GM12878 (cell line): ENCODE measurements at regions not wholly inside any gene's neighbourhood (a gene's known extent, or its start where the extent isn't known, plus 50 kb on each side); places are given as distances from the start of the nearest gene placed in this dataset.

Experiments
- ATAC-seq: fragments of 200-7000 bp; cut with Tn5 transposase; 3 replicates; pipeline ENCODE4 v1.9.1; 2020; ENCODE audit warnings: mild to moderate bottlenecking, moderate library complexity
- BruUV-seq: library from RNA; stranded (reverse); fragments of 400-500 nt; replicated peaks from 2 replicates; lab custom pipeline; 2021; lab: Mats Ljungman, UMichigan
- CTCF ChIA-PET: fragments of 300-600 bp; sonication (Branson Sonifier 250); formaldehyde crosslinking; extraction: SDS; loops from one replicate; lab custom pipeline; 2021; ENCODE audit warnings: inconsistent platforms; lab: Yijun Ruan, JAX
- POLR2A ChIA-PET: fragments of 350-600 bp; formaldehyde crosslinking; extraction: SDS; loops from one replicate; lab custom pipeline; 2021; ENCODE audit warnings: inconsistent platforms; lab: Charles Lee
- RAD21 ChIA-PET: fragments of 300-600 bp; sonication (Branson Sonifier 250); formaldehyde crosslinking; loops from one replicate; lab custom pipeline; 2023; ENCODE audit warnings: antibody characterized with exemption; ENCODE audit not compliant: unreplicated experiment; lab: Charles Lee
- SMC1A ChIA-PET: fragments of 300-600 bp; sonication (Branson Sonifier 250); formaldehyde crosslinking; loops from one replicate; lab custom pipeline; 2023; ENCODE audit not compliant: unreplicated experiment, uncharacterized antibody; lab: Charles Lee
- DNase-seq: peaks from one replicate; pipeline ENCODE4 v3.0.0-alpha.2; 2011; ENCODE audit warnings: low read depth, low spot score
- FAIRE-seq: peaks from 3 replicates; lab custom pipeline; 2011; peaks lifted over from hg19 to GRCh38; lab: Jason Lieb, UNC
- H2AFZ ChIP-seq: 2 replicates; pipeline ENCODE4 v1.6.0; 2011; ENCODE audit warnings: low read depth, low read length, control low read depth; ENCODE audit not compliant: control insufficient read depth
- H3K27ac ChIP-seq: 2 replicates; pipeline ENCODE4 v1.5.1; 2011; ENCODE audit warnings: control low read depth; ENCODE audit not compliant: control insufficient read depth, insufficient read depth
- H3K27me3 ChIP-seq, 2 experiments: replicated peaks in 1 of 2; 2 replicates each; pipeline versions ENCODE4 v1.6.0 to v1.6.1; 2011; ENCODE audit warnings: low read length in 1 of 2; ENCODE audit not compliant: control insufficient read depth in 2 of 2, insufficient read depth in 2 of 2
- H3K36me3 ChIP-seq, 2 experiments: 2 replicates each; pipeline ENCODE4 v1.5.1; 2011; ENCODE audit warnings: low read length in 1 of 2; ENCODE audit not compliant: control insufficient read depth in 2 of 2, insufficient read depth in 2 of 2
- H3K4me1 ChIP-seq: 2 replicates; pipeline ENCODE4 v1.6.1; 2011; ENCODE audit warnings: mild to moderate bottlenecking, low read length, moderate library complexity, mixed read lengths; ENCODE audit not compliant: control insufficient read depth, insufficient read depth
- H3K4me2 ChIP-seq: 2 replicates; pipeline ENCODE4 v1.6.0; 2011; ENCODE audit warnings: control low read depth; ENCODE audit not compliant: control insufficient read depth, insufficient read depth
- H3K4me3 ChIP-seq: fragments of 200-600 bp; sonication (generic); 2 replicates; pipeline ENCODE4 v1.5.1; 2016
- H3K79me2 ChIP-seq: 2 replicates; pipeline ENCODE4 v1.6.0; 2011; ENCODE audit warnings: low read length; ENCODE audit not compliant: control insufficient read depth, insufficient read depth
- H3K9ac ChIP-seq: 2 replicates; pipeline ENCODE4 v1.8.0; 2011; ENCODE audit warnings: low read length, control low read depth, mixed read lengths; ENCODE audit not compliant: control insufficient read depth, insufficient read depth
- H3K9me3 ChIP-seq: replicated peaks from 3 replicates; pipeline ENCODE4 v1.5.1; 2011; ENCODE audit warnings: mild to moderate bottlenecking, low read length; ENCODE audit not compliant: control insufficient read depth, insufficient read depth
- H4K20me1 ChIP-seq: 2 replicates; pipeline ENCODE4 v1.6.0; 2011; ENCODE audit not compliant: control insufficient read depth, insufficient read depth
- CHD2 ChIP-seq: IDR thresholded peaks from 2 replicates; pipeline ENCODE4 v1.6.1; 2011; ENCODE audit warnings: low read depth, low read length, improper control_type of control experiment, borderline replicate concordance
- HDGF ChIP-seq: fragments of 450-650 bp; IDR thresholded peaks from 2 replicates; pipeline ENCODE4 v1.6.1; 2016; ENCODE audit warnings: antibody characterized with exemption
- MEF2B ChIP-seq: fragments of 450-650 bp; IDR thresholded peaks from 2 replicates; pipeline ENCODE4 v1.6.1; 2018; ENCODE audit warnings: mild to moderate bottlenecking, moderate library complexity; ENCODE audit not compliant: partially characterized antibody, poor library complexity, severe bottlenecking
- NR2C2 ChIP-seq: IDR thresholded peaks from 2 replicates; pipeline ENCODE4 v1.6.1; 2011; ENCODE audit warnings: borderline replicate concordance, low read depth; ENCODE audit not compliant: control insufficient read depth, insufficient read length
- SMAD5 ChIP-seq: IDR thresholded peaks from 2 replicates; pipeline ENCODE4 v1.6.1; 2016; ENCODE audit warnings: antibody characterized with exemption, low read depth
- SMC3 ChIP-seq: IDR thresholded peaks from 2 replicates; pipeline ENCODE4 v1.6.1; 2011; ENCODE audit warnings: low read length, improper control_type of control experiment, borderline replicate concordance
- TCF7 ChIP-seq: IDR thresholded peaks from 2 replicates; pipeline ENCODE4 v1.6.1; 2014; ENCODE audit warnings: antibody characterized with exemption, borderline replicate concordance
- WGBS: methylation state at CpG from one replicate; pipeline ENCODE4 v1.1.6; 2016; ENCODE audit warnings: low lambda C conversion rate; ENCODE audit not compliant: insufficient replicate concordance, insufficient coverage; ENCODE audit errors: missing lambda C conversion rate; 5-methylcytosine and 5-hydroxymethylcytosine counted together
- in situ Hi-C: fragments of 300-500 bp; cut with MboI; formaldehyde crosslinking; loops from 9 replicates; pipeline ENCODE4 v1.14.3; 2018; ENCODE audit warnings: mixed read lengths
- intact Hi-C: fragments of 100-400 bp; cut with micrococcal nuclease; formaldehyde crosslinking; loops from one replicate; pipeline ENCODE4 v1.14.2; 2022; ENCODE audit not compliant: unreplicated experiment
- TF ChIP-seq, protein P1 (sequence below): IDR thresholded peaks from 2 replicates; pipeline ENCODE4 v1.6.1; 2012; ENCODE audit warnings: low read depth, low read length, improper control_type of control experiment
- TF ChIP-seq, protein P2 (sequence below): fragments of 450-650 bp; IDR thresholded peaks from 2 replicates; pipeline ENCODE4 v1.6.1; 2017; ENCODE audit warnings: mild to moderate bottlenecking, moderate library complexity
- TF ChIP-seq, protein P3 (sequence below): IDR thresholded peaks from 2 replicates; pipeline ENCODE4 v1.6.1; 2011; ENCODE audit warnings: mild to moderate bottlenecking, low read depth, low read length, moderate library complexity; ENCODE audit not compliant: insufficient replicate concordance
- TF ChIP-seq, protein P4 (sequence below): fragments of 450-650 bp; IDR thresholded peaks from 2 replicates; pipeline ENCODE4 v1.6.1; 2018; ENCODE audit warnings: borderline replicate concordance, mild to moderate bottlenecking; ENCODE audit not compliant: partially characterized antibody

DNA sequence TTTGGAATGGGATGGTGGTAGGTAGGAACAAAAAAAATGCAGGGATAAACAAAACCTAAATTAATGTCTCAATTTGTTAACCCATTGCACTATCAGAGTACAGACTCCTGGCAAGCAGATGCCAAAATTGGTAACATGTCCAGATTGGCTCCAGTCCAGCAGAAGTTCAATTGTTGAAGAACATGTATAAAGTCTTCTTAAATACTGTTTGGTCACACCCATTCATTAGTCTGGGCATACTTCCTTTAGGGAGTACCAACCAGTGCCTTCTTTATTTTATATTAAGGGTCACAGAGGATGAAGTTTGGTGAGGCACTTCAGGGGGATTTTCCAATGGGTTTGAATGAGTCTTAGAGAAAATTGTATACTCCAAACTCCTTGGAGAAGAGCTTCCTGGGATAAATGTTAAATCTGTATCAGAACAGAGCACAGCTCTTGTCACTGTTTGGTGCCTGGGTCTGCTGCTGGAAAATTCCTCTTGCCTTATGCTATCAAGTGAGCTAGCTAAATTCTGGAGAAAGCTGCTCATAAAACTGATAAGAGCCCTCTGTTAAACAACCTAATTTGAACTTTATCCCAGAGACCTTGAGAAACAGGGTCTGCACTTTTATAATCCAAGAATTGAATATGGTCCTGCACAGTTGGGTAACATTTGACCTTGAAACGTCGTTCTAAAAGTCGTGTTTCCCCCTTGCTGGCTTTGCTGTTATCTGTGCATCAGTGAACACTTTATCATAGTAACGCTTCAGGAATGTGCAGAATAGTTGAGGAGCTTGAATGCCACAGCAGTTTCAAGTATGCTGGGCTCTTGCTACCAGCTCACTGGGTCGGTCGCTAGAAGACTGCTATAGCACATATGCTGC is 334.1 kb upstream of the CITED2 start:
- WGBS: 41% methylated on average over 6 of the region's 6 CpGs
- intact Hi-C loops (no loop called here), in situ Hi-C loops (no loop called here)
- Histone ChIP-seq H3K4me3 (no peak overlapping the region), H3K9me3 (no peaks in the 10 kb centered on the region), H3K79me2 (no peaks in the 10 kb centered on the region), H4K20me1 (no peaks in the 10 kb centered on the region), H3K36me3 (no peaks in the 10 kb centered on the region), H3K27ac (no peak overlapping the region), H3K27me3 (no peaks in the 10 kb centered on the region), H2AFZ (no peak overlapping the region), H3K4me1 (no peaks in the 10 kb centered on the region), H3K4me2 (no peak overlapping the region), H3K9ac (no peak overlapping the region)
- ATAC-seq (no peak), DNase-seq (no peak), FAIRE-seq (no peak)
- no TSS peak for BruUV-seq
- ChIA-PET RAD21 (no interaction called here), POLR2A (no interaction called here), SMC1A (interaction anchor here (0.8 to 1.9 kb wide), 2 partner anchors 8 to 12 kb away, joined by 4 to 5 read pairs; no protein-coding TSS in a partner anchor), CTCF (interaction anchor here (0.7 to 1.0 kb wide), 2 partner anchors 16 to 54 kb away, joined by 3 read pairs; no protein-coding TSS in a partner anchor)
- TF ChIP-seq MEF2B: no peak
- TF ChIP-seq, protein P1, sequence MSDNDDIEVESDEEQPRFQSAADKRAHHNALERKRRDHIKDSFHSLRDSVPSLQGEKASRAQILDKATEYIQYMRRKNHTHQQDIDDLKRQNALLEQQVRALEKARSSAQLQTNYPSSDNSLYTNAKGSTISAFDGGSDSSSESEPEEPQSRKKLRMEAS: no peak
- TF ChIP-seq NR2C2: no peak
- TF ChIP-seq HDGF: no peak
- TF ChIP-seq, protein P2, sequence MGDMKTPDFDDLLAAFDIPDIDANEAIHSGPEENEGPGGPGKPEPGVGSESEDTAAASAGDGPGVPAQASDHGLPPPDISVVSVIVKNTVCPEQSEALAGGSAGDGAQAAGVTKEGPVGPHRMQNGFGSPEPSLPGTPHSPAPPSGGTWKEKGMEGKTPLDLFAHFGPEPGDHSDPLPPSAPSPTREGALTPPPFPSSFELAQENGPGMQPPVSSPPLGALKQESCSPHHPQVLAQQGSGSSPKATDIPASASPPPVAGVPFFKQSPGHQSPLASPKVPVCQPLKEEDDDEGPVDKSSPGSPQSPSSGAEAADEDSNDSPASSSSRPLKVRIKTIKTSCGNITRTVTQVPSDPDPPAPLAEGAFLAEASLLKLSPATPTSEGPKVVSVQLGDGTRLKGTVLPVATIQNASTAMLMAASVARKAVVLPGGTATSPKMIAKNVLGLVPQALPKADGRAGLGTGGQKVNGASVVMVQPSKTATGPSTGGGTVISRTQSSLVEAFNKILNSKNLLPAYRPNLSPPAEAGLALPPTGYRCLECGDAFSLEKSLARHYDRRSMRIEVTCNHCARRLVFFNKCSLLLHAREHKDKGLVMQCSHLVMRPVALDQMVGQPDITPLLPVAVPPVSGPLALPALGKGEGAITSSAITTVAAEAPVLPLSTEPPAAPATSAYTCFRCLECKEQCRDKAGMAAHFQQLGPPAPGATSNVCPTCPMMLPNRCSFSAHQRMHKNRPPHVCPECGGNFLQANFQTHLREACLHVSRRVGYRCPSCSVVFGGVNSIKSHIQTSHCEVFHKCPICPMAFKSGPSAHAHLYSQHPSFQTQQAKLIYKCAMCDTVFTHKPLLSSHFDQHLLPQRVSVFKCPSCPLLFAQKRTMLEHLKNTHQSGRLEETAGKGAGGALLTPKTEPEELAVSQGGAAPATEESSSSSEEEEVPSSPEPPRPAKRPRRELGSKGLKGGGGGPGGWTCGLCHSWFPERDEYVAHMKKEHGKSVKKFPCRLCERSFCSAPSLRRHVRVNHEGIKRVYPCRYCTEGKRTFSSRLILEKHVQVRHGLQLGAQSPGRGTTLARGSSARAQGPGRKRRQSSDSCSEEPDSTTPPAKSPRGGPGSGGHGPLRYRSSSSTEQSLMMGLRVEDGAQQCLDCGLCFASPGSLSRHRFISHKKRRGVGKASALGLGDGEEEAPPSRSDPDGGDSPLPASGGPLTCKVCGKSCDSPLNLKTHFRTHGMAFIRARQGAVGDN: no peak
- TF ChIP-seq SMAD5: no peak
- TF ChIP-seq, protein P3, sequence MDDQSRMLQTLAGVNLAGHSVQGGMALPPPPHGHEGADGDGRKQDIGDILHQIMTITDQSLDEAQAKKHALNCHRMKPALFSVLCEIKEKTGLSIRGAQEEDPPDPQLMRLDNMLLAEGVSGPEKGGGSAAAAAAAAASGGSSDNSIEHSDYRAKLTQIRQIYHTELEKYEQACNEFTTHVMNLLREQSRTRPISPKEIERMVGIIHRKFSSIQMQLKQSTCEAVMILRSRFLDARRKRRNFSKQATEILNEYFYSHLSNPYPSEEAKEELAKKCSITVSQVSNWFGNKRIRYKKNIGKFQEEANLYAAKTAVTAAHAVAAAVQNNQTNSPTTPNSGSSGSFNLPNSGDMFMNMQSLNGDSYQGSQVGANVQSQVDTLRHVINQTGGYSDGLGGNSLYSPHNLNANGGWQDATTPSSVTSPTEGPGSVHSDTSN: no peak
- no peak for TF ChIP-seq TCF7
- no peak for TF ChIP-seq CHD2
- TF ChIP-seq, protein P4, sequence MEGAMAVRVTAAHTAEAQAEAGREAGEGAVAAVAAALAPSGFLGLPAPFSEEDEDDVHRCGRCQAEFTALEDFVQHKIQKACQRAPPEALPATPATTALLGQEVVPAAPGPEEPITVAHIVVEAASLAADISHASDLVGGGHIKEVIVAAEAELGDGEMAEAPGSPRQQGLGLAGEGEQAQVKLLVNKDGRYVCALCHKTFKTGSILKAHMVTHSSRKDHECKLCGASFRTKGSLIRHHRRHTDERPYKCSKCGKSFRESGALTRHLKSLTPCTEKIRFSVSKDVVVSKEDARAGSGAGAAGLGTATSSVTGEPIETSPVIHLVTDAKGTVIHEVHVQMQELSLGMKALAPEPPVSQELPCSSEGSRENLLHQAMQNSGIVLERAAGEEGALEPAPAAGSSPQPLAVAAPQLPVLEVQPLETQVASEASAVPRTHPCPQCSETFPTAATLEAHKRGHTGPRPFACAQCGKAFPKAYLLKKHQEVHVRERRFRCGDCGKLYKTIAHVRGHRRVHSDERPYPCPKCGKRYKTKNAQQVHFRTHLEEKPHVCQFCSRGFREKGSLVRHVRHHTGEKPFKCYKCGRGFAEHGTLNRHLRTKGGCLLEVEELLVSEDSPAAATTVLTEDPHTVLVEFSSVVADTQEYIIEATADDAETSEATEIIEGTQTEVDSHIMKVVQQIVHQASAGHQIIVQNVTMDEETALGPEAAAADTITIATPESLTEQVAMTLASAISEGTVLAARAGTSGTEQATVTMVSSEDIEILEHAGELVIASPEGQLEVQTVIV: no peak
- no peak for TF ChIP-seq SMC3
